ENCODE measurements at regions not wholly inside any gene's neighbourhood (a gene's known extent, or its start where the extent isn't known, plus 50 kb on each side); places are given as distances from the start of the nearest gene placed in this dataset.
A peak's percentile ranks its signal among the peaks of the same experiment; 100 is the strongest.

- no peak for DNase-seq (ENCODE audit: low read depth in 4 of 6, low spot score in 6 of 6)
- WGBS (ENCODE audit: insufficient coverage) = no CpG with 5 or more reads among the region's 1 CpG
- no peaks in the 10 kb centered on the region for H3K4me1 ChIP-seq (ENCODE audit: control insufficient read depth, insufficient read depth, low read length)
- H3K27me3 ChIP-seq (ENCODE audit: control insufficient read depth, insufficient read depth, low read length) = no peaks in the 10 kb centered on the region
- H3K4me3 ChIP-seq (ENCODE audit: low read depth, low read length) = no peak overlapping the region
- no peaks in the 10 kb centered on the region for H3K36me3 ChIP-seq (ENCODE audit: control insufficient read depth, insufficient read depth, low read length)
- H3K9me3 ChIP-seq (ENCODE audit: control insufficient read depth, insufficient read depth, low read length) = peaks cover 3% of the 10 kb centered on the region
- H3K27ac ChIP-seq (ENCODE audit: low read depth, low read length) = no peak overlapping the region
Measured at GRCh38 chr2:155099784-155100183, 401.3 kb downstream of the KCNJ3 start.

- H3K36me3 ChIP-seq (ENCODE audit: control insufficient read depth, insufficient read depth, low read length) = no peaks in the 10 kb centered on the region
- DNase-seq (ENCODE audit: low read depth in 4 of 6, low spot score in 6 of 6) = no peak
- H3K9me3 ChIP-seq (ENCODE audit: control insufficient read depth, insufficient read depth, low read length) = no peaks in the 10 kb centered on the region
- no peak overlapping the region for H3K4me3 ChIP-seq (ENCODE audit: low read depth, low read length)
- WGBS (ENCODE audit: insufficient coverage) = 88% methylated on average over 1 of the region's 1 CpG
- H3K27me3 ChIP-seq (ENCODE audit: control insufficient read depth, insufficient read depth, low read length) = no peaks in the 10 kb centered on the region
- no peak overlapping the region for H3K27ac ChIP-seq (ENCODE audit: low read depth, low read length)
- no peaks in the 10 kb centered on the region for H3K4me1 ChIP-seq (ENCODE audit: control insufficient read depth, insufficient read depth, low read length)
Measured at GRCh38 chr2:155095613-155096012, 397.1 kb downstream of the KCNJ3 start.

GRCh38 chr2:155080373-155080772 is 381.9 kb downstream of the KCNJ3 start:
- no peaks in the 10 kb centered on the region for H3K36me3 ChIP-seq (ENCODE audit: control insufficient read depth, insufficient read depth, low read length)
- no peaks in the 10 kb centered on the region for H3K4me1 ChIP-seq (ENCODE audit: control insufficient read depth, insufficient read depth, low read length)
- 88% methylated on average over 2 of the region's 2 CpGs for WGBS (ENCODE audit: insufficient coverage)
- H3K9me3 ChIP-seq (ENCODE audit: control insufficient read depth, insufficient read depth, low read length) = no peaks in the 10 kb centered on the region
- no peak overlapping the region for H3K4me3 ChIP-seq (ENCODE audit: low read depth, low read length)
- H3K27me3 ChIP-seq (ENCODE audit: control insufficient read depth, insufficient read depth, low read length) = no peaks in the 10 kb centered on the region
- no peak for DNase-seq (ENCODE audit: low read depth in 4 of 6, low spot score in 6 of 6)
- H3K27ac ChIP-seq (ENCODE audit: low read depth, low read length) = no peak overlapping the region

GRCh38 chr2:155070489-155070888 is 372.0 kb downstream of the KCNJ3 start:
- no CpG with 5 or more reads among the region's 1 CpG for WGBS (ENCODE audit: insufficient coverage)
- Histone ChIP-seq H3K27ac (ENCODE audit: low read depth, low read length) (no peak overlapping the region), H3K9me3 (ENCODE audit: control insufficient read depth, insufficient read depth, low read length) (no peaks in the 10 kb centered on the region), H3K27me3 (ENCODE audit: control insufficient read depth, insufficient read depth, low read length) (no peaks in the 10 kb centered on the region), H3K4me1 (ENCODE audit: control insufficient read depth, insufficient read depth, low read length) (no peaks in the 10 kb centered on the region), H3K36me3 (ENCODE audit: control insufficient read depth, insufficient read depth, low read length) (no peaks in the 10 kb centered on the region), H3K4me3 (ENCODE audit: low read depth, low read length) (no peak overlapping the region)
- DNase-seq (ENCODE audit: low read depth in 4 of 6, low spot score in 6 of 6) = peak in 2 of 6 donors; percentile 58 to 84

GRCh38 chr2:155062922-155063258 is 364.4 kb downstream of the KCNJ3 start:
- WGBS (ENCODE audit: insufficient coverage) = no CpG with 5 or more reads among the region's 1 CpG
- Histone ChIP-seq H3K36me3 (ENCODE audit: control insufficient read depth, insufficient read depth, low read length) (no peaks in the 10 kb centered on the region), H3K4me3 (ENCODE audit: low read depth, low read length) (no peak overlapping the region), H3K9me3 (ENCODE audit: control insufficient read depth, insufficient read depth, low read length) (peaks cover 4% of the 10 kb centered on the region), H3K27ac (ENCODE audit: low read depth, low read length) (no peak overlapping the region), H3K4me1 (ENCODE audit: control insufficient read depth, insufficient read depth, low read length) (no peaks in the 10 kb centered on the region), H3K27me3 (ENCODE audit: control insufficient read depth, insufficient read depth, low read length) (no peaks in the 10 kb centered on the region)
- DNase-seq (ENCODE audit: low read depth in 4 of 6, low spot score in 6 of 6) = no peak

GRCh38 chr2:155062250-155062921 is 363.9 kb downstream of the KCNJ3 start:
- WGBS (ENCODE audit: insufficient coverage) = 80% methylated on average over 2 of the region's 2 CpGs
- H3K9me3 ChIP-seq (ENCODE audit: control insufficient read depth, insufficient read depth, low read length) = peaks cover 4% of the 10 kb centered on the region
- no peak overlapping the region for H3K4me3 ChIP-seq (ENCODE audit: low read depth, low read length)
- peak in 2 of 6 donors; percentile 16 to 38 for DNase-seq (ENCODE audit: low read depth in 4 of 6, low spot score in 6 of 6)
- no peak overlapping the region for H3K27ac ChIP-seq (ENCODE audit: low read depth, low read length)
- H3K4me1 ChIP-seq (ENCODE audit: control insufficient read depth, insufficient read depth, low read length) = no peaks in the 10 kb centered on the region
- H3K27me3 ChIP-seq (ENCODE audit: control insufficient read depth, insufficient read depth, low read length) = no peaks in the 10 kb centered on the region
- no peaks in the 10 kb centered on the region for H3K36me3 ChIP-seq (ENCODE audit: control insufficient read depth, insufficient read depth, low read length)

- Histone ChIP-seq H3K36me3 (ENCODE audit: control insufficient read depth, insufficient read depth, low read length) (no peaks in the 10 kb centered on the region), H3K4me1 (ENCODE audit: control insufficient read depth, insufficient read depth, low read length) (no peaks in the 10 kb centered on the region), H3K27me3 (ENCODE audit: control insufficient read depth, insufficient read depth, low read length) (no peaks in the 10 kb centered on the region), H3K4me3 (ENCODE audit: low read depth, low read length) (no peak overlapping the region), H3K9me3 (ENCODE audit: control insufficient read depth, insufficient read depth, low read length) (peaks cover 4% of the 10 kb centered on the region), H3K27ac (ENCODE audit: low read depth, low read length) (no peak overlapping the region)
- WGBS (ENCODE audit: insufficient coverage) = 90% methylated on average over 1 of the region's 1 CpG
- DNase-seq (ENCODE audit: low read depth in 4 of 6, low spot score in 6 of 6) = peak in 1 of 6 donors; percentile 18
Measured at GRCh38 chr2:155060896-155061295, 362.4 kb downstream of the KCNJ3 start.

GRCh38 chr2:155054712-155055111 is 356.2 kb downstream of the KCNJ3 start:
- DNase-seq (ENCODE audit: low read depth in 4 of 6, low spot score in 6 of 6) = no peak
- Histone ChIP-seq H3K27ac (ENCODE audit: low read depth, low read length) (no peak overlapping the region), H3K27me3 (ENCODE audit: control insufficient read depth, insufficient read depth, low read length) (no peaks in the 10 kb centered on the region), H3K36me3 (ENCODE audit: control insufficient read depth, insufficient read depth, low read length) (no peaks in the 10 kb centered on the region), H3K4me1 (ENCODE audit: control insufficient read depth, insufficient read depth, low read length) (no peaks in the 10 kb centered on the region), H3K9me3 (ENCODE audit: control insufficient read depth, insufficient read depth, low read length) (peaks cover under 1% of the 10 kb centered on the region), H3K4me3 (ENCODE audit: low read depth, low read length) (no peak overlapping the region)
- WGBS (ENCODE audit: insufficient coverage) = 100% methylated on average over 2 of the region's 5 CpGs

- Histone ChIP-seq H3K4me1 (ENCODE audit: control insufficient read depth, insufficient read depth, low read length) (no peaks in the 10 kb centered on the region), H3K27me3 (ENCODE audit: control insufficient read depth, insufficient read depth, low read length) (no peaks in the 10 kb centered on the region), H3K9me3 (ENCODE audit: control insufficient read depth, insufficient read depth, low read length) (no peaks in the 10 kb centered on the region), H3K36me3 (ENCODE audit: control insufficient read depth, insufficient read depth, low read length) (no peaks in the 10 kb centered on the region), H3K4me3 (ENCODE audit: low read depth, low read length) (no peak overlapping the region), H3K27ac (ENCODE audit: low read depth, low read length) (no peak overlapping the region)
- WGBS (ENCODE audit: insufficient coverage) = no CpG with 5 or more reads among the region's 4 CpGs
- DNase-seq (ENCODE audit: low read depth in 4 of 6, low spot score in 6 of 6) = no peak
Measured at GRCh38 chr2:155043097-155043496, 344.6 kb downstream of the KCNJ3 start.

- DNase-seq (ENCODE audit: low read depth in 4 of 6, low spot score in 6 of 6) = peak in 1 of 6 donors; percentile 25
- no peaks in the 10 kb centered on the region for H3K9me3 ChIP-seq (ENCODE audit: control insufficient read depth, insufficient read depth, low read length)
Measured at GRCh38 chr2:155035308-155035707, 336.8 kb downstream of the KCNJ3 start.

More at GRCh38 chr2:155035308-155035707, 336.8 kb downstream of the KCNJ3 start:
- Histone ChIP-seq H3K36me3 (ENCODE audit: control insufficient read depth, insufficient read depth, low read length) (no peaks in the 10 kb centered on the region), H3K27me3 (ENCODE audit: control insufficient read depth, insufficient read depth, low read length) (no peaks in the 10 kb centered on the region), H3K4me1 (ENCODE audit: control insufficient read depth, insufficient read depth, low read length) (no peaks in the 10 kb centered on the region), H3K4me3 (ENCODE audit: low read depth, low read length) (no peak overlapping the region), H3K27ac (ENCODE audit: low read depth, low read length) (no peak overlapping the region)
